HUES6 (cell line): ENCODE measurements at regions not wholly inside any gene's neighbourhood (a gene's known extent, or its start where the extent isn't known, plus 50 kb on each side); places are given as distances from the start of the nearest gene placed in this dataset.

ENCODE experiments used
- H3K27ac ChIP-seq: 2 replicates; pipeline ENCODE4 v1.7.0; 2013; ENCODE audit warnings: low read depth, mild to moderate bottlenecking, low read length, inconsistent platforms
- H3K27me3 ChIP-seq: 2 replicates; pipeline ENCODE4 v1.6.1; 2013; ENCODE audit warnings: low read length; ENCODE audit not compliant: control insufficient read depth, insufficient read depth
- H3K36me3 ChIP-seq: 2 replicates; pipeline ENCODE4 v1.6.1; 2013; ENCODE audit warnings: low read length; ENCODE audit not compliant: control insufficient read depth, insufficient read depth
- H3K4me1 ChIP-seq: 2 replicates; pipeline ENCODE4 v1.6.1; 2013; ENCODE audit warnings: low read length; ENCODE audit not compliant: control insufficient read depth, insufficient read depth
- H3K4me3 ChIP-seq: 2 replicates; pipeline ENCODE4 v1.5.1; 2013; ENCODE audit warnings: low read depth, low read length
- H3K9ac ChIP-seq: one replicate; pipeline ENCODE4 v1.6.1; 2013; ENCODE audit warnings: mild to moderate bottlenecking, low read length
- H3K9me3 ChIP-seq: 2 replicates; pipeline ENCODE4 v1.6.1; 2013; ENCODE audit warnings: low read depth, low read length; ENCODE audit not compliant: control insufficient read depth, insufficient read depth

GRCh38 chr13:50080911-50081678 lies 65.9 kb downstream of the KCNRG start:
- H3K9ac ChIP-seq = peak overlapping the region; percentile 89
- peaks cover 11% of the 10 kb centered on the region; the same call in 1 of the 2 replicates for H3K27me3 ChIP-seq
- no peaks in the 10 kb centered on the region for H3K36me3 ChIP-seq
- peak overlapping the region; percentile 54; the same call in 1 of the 2 replicates for H3K27ac ChIP-seq
- no peaks in the 10 kb centered on the region for H3K9me3 ChIP-seq
- H3K4me1 ChIP-seq = peaks cover 20% of the 10 kb centered on the region
- H3K4me3 ChIP-seq = peak overlapping the region; percentile 81

GRCh38 chr13:50081679-50082425 lies 66.6 kb downstream of the KCNRG start:
- Histone ChIP-seq H3K9me3 (no peaks in the 10 kb centered on the region), H3K4me3 (peak overlapping the region; percentile 81), H3K4me1 (peaks cover 20% of the 10 kb centered on the region), H3K27ac (peak overlapping the region; percentile 54; the same call in 1 of the 2 replicates), H3K36me3 (no peaks in the 10 kb centered on the region), H3K9ac (peak overlapping the region; percentile 89), H3K27me3 (peaks cover 11% of the 10 kb centered on the region; the same call in 1 of the 2 replicates)

GRCh38 chr13:50082426-50083281 lies 67.4 kb downstream of the KCNRG start:
- Histone ChIP-seq H3K9me3 (no peaks in the 10 kb centered on the region), H3K27me3 (peaks cover 11% of the 10 kb centered on the region; the same call in 1 of the 2 replicates), H3K36me3 (no peaks in the 10 kb centered on the region), H3K27ac (no peak overlapping the region), H3K4me3 (peak overlapping the region; percentile 81), H3K4me1 (peaks cover 20% of the 10 kb centered on the region), H3K9ac (peak overlapping the region; percentile 18)

- no peaks in the 10 kb centered on the region for H3K36me3 ChIP-seq
- H3K9me3 ChIP-seq = no peaks in the 10 kb centered on the region
- peaks cover 4% of the 10 kb centered on the region; the same call in 1 of the 2 replicates for H3K4me1 ChIP-seq
- peaks cover 2% of the 10 kb centered on the region; the same call in 1 of the 2 replicates for H3K27me3 ChIP-seq
- no peak overlapping the region for H3K9ac ChIP-seq
- H3K27ac ChIP-seq = no peak overlapping the region
- peak overlapping the region; percentile 10; the same call in 1 of the 2 replicates for H3K4me3 ChIP-seq
These were observed 69.8 kb downstream of the KCNRG start for GRCh38 chr13:50085063-50085462.

GRCh38 chr13:50089633-50090032 lies 74.4 kb downstream of the KCNRG start:
- Histone ChIP-seq H3K27me3 (no peaks in the 10 kb centered on the region), H3K4me1 (0 out of 2 replicates have a peak, but pooled peaks cover 4% of the 10 kb centered on the region), H3K36me3 (no peaks in the 10 kb centered on the region), H3K9ac (no peak overlapping the region), H3K4me3 (no peak overlapping the region), H3K9me3 (no peaks in the 10 kb centered on the region), H3K27ac (no peak overlapping the region)

GRCh38 chr13:50090211-50090610 lies 75.0 kb downstream of the KCNRG start:
- H3K27me3 ChIP-seq = no peaks in the 10 kb centered on the region
- no peaks in the 10 kb centered on the region for H3K9me3 ChIP-seq
- H3K9ac ChIP-seq = no peak overlapping the region
- 0 out of 2 replicates have a peak, but pooled peaks cover 3% of the 10 kb centered on the region for H3K4me1 ChIP-seq
- no peak overlapping the region for H3K27ac ChIP-seq
- H3K36me3 ChIP-seq = no peaks in the 10 kb centered on the region
- no peak overlapping the region for H3K4me3 ChIP-seq

- peaks cover 16% of the 10 kb centered on the region for H3K9me3 ChIP-seq
- H3K27ac ChIP-seq = no peak overlapping the region
- no peaks in the 10 kb centered on the region for H3K4me1 ChIP-seq
- no peak overlapping the region for H3K4me3 ChIP-seq
- H3K36me3 ChIP-seq = 0 out of 2 replicates have a peak, but pooled peaks cover 4% of the 10 kb centered on the region
- H3K9ac ChIP-seq = no peak overlapping the region
- no peaks in the 10 kb centered on the region for H3K27me3 ChIP-seq
These were observed 79.5 kb downstream of the KCNRG start for GRCh38 chr13:50094615-50095293.

GRCh38 chr13:50098693-50099092 lies 83.4 kb downstream of the KCNRG start:
- Histone ChIP-seq H3K36me3 (0 out of 2 replicates have a peak, but pooled peaks cover 4% of the 10 kb centered on the region), H3K4me3 (no peak overlapping the region), H3K9ac (no peak overlapping the region), H3K27ac (no peak overlapping the region), H3K4me1 (no peaks in the 10 kb centered on the region), H3K9me3 (peaks cover 18% of the 10 kb centered on the region), H3K27me3 (no peaks in the 10 kb centered on the region)

GRCh38 chr13:50099473-50099872 lies 84.2 kb downstream of the KCNRG start:
- H3K36me3 ChIP-seq = 0 out of 2 replicates have a peak, but pooled peaks cover 4% of the 10 kb centered on the region
- H3K27ac ChIP-seq = no peak overlapping the region
- H3K27me3 ChIP-seq = no peaks in the 10 kb centered on the region
- peaks cover 18% of the 10 kb centered on the region for H3K9me3 ChIP-seq
- H3K9ac ChIP-seq = no peak overlapping the region
- H3K4me3 ChIP-seq = no peak overlapping the region
- H3K4me1 ChIP-seq = peaks cover under 1% of the 10 kb centered on the region

GRCh38 chr13:50101590-50101989 lies 86.3 kb downstream of the KCNRG start:
- Histone ChIP-seq H3K27me3 (no peaks in the 10 kb centered on the region), H3K9ac (no peak overlapping the region), H3K4me3 (no peak overlapping the region), H3K36me3 (0 out of 2 replicates have a peak, but pooled peaks cover 4% of the 10 kb centered on the region), H3K9me3 (peaks cover 18% of the 10 kb centered on the region), H3K4me1 (peaks cover 8% of the 10 kb centered on the region), H3K27ac (no peak overlapping the region)
